HepG2 (cell line): ENCODE measurements at regions not wholly inside any gene's neighbourhood (a gene's known extent, or its start where the extent isn't known, plus 50 kb on each side); places are given as distances from the start of the nearest gene placed in this dataset.

Experiments
- ATAC-seq: fragments of 200-7000 bp; cut with Tn5 transposase; 3 replicates; pipeline ENCODE4 v1.9.1; 2020; ENCODE audit warnings: mild to moderate bottlenecking, moderate library complexity
- BruUV-seq: library from RNA; stranded (reverse); fragments of 400-500 nt; replicated peaks from 2 replicates; lab custom pipeline; 2021; lab: Mats Ljungman, UMichigan
- CTCF ChIA-PET: fragments of 300-600 bp; formaldehyde crosslinking; extraction: SDS; loops from one replicate; lab custom pipeline; 2021; ENCODE audit warnings: low total read pairs, inconsistent platforms, low intra/inter-chr PET ratio; lab: Yijun Ruan, JAX
- POLR2A ChIA-PET: fragments of 350-600 bp; sonication (Branson Sonifier 250); formaldehyde crosslinking; loops from one replicate; lab custom pipeline; 2020; ENCODE audit warnings: antibody characterized with exemption, inconsistent platforms; lab: Yijun Ruan, JAX
- DNase-seq: peaks from one replicate; pipeline ENCODE4 v3.0.0-alpha.2; 2015; ENCODE audit warnings: low spot score
- FAIRE-seq: peaks from 3 replicates; lab custom pipeline; 2011; peaks lifted over from hg19 to GRCh38; lab: Jason Lieb, UNC
- H2AFZ ChIP-seq: one replicate; pipeline ENCODE4 v1.6.1; 2011; ENCODE audit warnings: low read length, inconsistent platforms
- H3K27ac ChIP-seq: fragments of 300-600 bp; 3 replicates; pipeline ENCODE4 v1.8.0; 2011; ENCODE audit warnings: mixed run types, mild to moderate bottlenecking, mixed read lengths, low read length, inconsistent platforms; ENCODE audit not compliant: insufficient read depth; ENCODE audit errors: extremely low read length
- H3K27me3 ChIP-seq, 2 experiments: fragments of 200-600 bp in 1 of 2; 2 replicates in 1 of 2; 3 replicates in 1 of 2; pipeline versions ENCODE4 v1.6.0 to v1.8.0; 2011; ENCODE audit warnings: low read length in 2 of 2, mild to moderate bottlenecking in 2 of 2, moderate library complexity in 2 of 2, inconsistent platforms in 1 of 2; ENCODE audit not compliant: insufficient read depth in 2 of 2, control insufficient read depth in 1 of 2
- H3K36me3 ChIP-seq, 2 experiments: fragments of 200-600 bp in 1 of 2; replicated peaks in 1 of 2; 2 replicates in 1 of 2; 3 replicates in 1 of 2; pipeline versions ENCODE4 v1.5.1 to v1.8.0; 2011; ENCODE audit warnings: low read length in 2 of 2, inconsistent platforms in 1 of 2; ENCODE audit not compliant: insufficient read depth in 2 of 2, control insufficient read depth in 1 of 2
- H3K4me1 ChIP-seq: 2 replicates; pipeline ENCODE4 v1.5.1; 2012; ENCODE audit warnings: low read length, inconsistent platforms; ENCODE audit not compliant: insufficient read depth
- H3K4me2 ChIP-seq: 2 replicates; pipeline ENCODE4 v1.6.0; 2011; ENCODE audit warnings: low read depth, low read length, inconsistent platforms
- H3K4me3 ChIP-seq, 3 experiments: fragments of 200-600 bp in 1 of 3; sonication (generic), shearing (Covaris generic) in 1 of 3; replicated peaks in 1 of 3; 2 replicates each; pipeline ENCODE4 v1.5.1; 2011 to 2016; ENCODE audit warnings: low read length in 3 of 3, inconsistent platforms in 2 of 3, low read depth in 2 of 3, mild to moderate bottlenecking in 2 of 3, control low read depth in 1 of 3, mixed read lengths in 1 of 3; ENCODE audit not compliant: insufficient read depth in 1 of 3
- H3K79me2 ChIP-seq: one replicate; pipeline ENCODE4 v1.6.1; 2011; ENCODE audit warnings: low read length, inconsistent platforms; ENCODE audit not compliant: insufficient read depth
- H3K9ac ChIP-seq: 2 replicates; pipeline ENCODE4 v1.6.0; 2011; ENCODE audit warnings: mild to moderate bottlenecking, low read depth, low read length, inconsistent platforms; ENCODE audit not compliant: insufficient read depth
- H3K9me3 ChIP-seq: 2 replicates; pipeline ENCODE4 v1.5.1; 2012; ENCODE audit warnings: mild to moderate bottlenecking, low read length
- H4K20me1 ChIP-seq: 2 replicates; pipeline ENCODE4 v1.6.0; 2011; ENCODE audit warnings: inconsistent platforms, mild to moderate bottlenecking, low read length, moderate library complexity; ENCODE audit not compliant: insufficient read depth
- ATF6 ChIP-seq: sonication (generic); formaldehyde crosslinking; conservative IDR thresholded peaks from 2 replicates; pipeline ENCODE4 v1.4.0; 2020; ENCODE audit warnings: missing genetic modification reagents
- DNMT3B ChIP-seq: conservative IDR thresholded peaks from 2 replicates; pipeline ENCODE4 v1.6.1; 2016; ENCODE audit warnings: missing biosample characterization, control low read depth
- HNF1A ChIP-seq, 2 experiments: sonication (generic) in 1 of 2; formaldehyde crosslinking in 1 of 2; IDR thresholded peaks; 2 replicates each; pipeline versions ENCODE4 v1.4.0 to v1.6.1; 2016 to 2020; ENCODE audit warnings: borderline replicate concordance in 1 of 2, low read depth in 1 of 2, mild to moderate bottlenecking in 1 of 2, missing genetic modification reagents in 1 of 2
- NONO ChIP-seq, 2 experiments: fragments of 450-650 bp in 1 of 2; sonication (generic) in 1 of 2; formaldehyde crosslinking in 1 of 2; IDR thresholded peaks in 1 of 2; conservative IDR thresholded peaks in 1 of 2; 2 replicates each; pipeline versions ENCODE4 v1.6.1 to v1.8.0; 2017 to 2022; ENCODE audit warnings: mild to moderate bottlenecking in 1 of 2, missing genetic modification reagents in 1 of 2, moderate library complexity in 1 of 2
- RARG ChIP-seq: sonication (generic); formaldehyde crosslinking; IDR thresholded peaks from 2 replicates; pipeline ENCODE4 v1.4.0; 2020; ENCODE audit warnings: low read depth, mild to moderate bottlenecking, missing genetic modification reagents
- ZBTB25 ChIP-seq: IDR thresholded peaks from 2 replicates; pipeline ENCODE4 v1.6.1; 2018; ENCODE audit warnings: missing genetic modification reagents
- ZBTB37 ChIP-seq: sonication (generic); formaldehyde crosslinking; IDR thresholded peaks from 2 replicates; pipeline ENCODE4 v1.4.0; 2020; ENCODE audit warnings: mild to moderate bottlenecking, missing genetic modification reagents
- ZBTB38 ChIP-seq: sonication (generic); formaldehyde crosslinking; IDR thresholded peaks from 2 replicates; pipeline ENCODE4 v1.5.1; 2020; ENCODE audit warnings: mild to moderate bottlenecking, missing genetic modification reagents
- ZFX ChIP-seq: sonication (generic); formaldehyde crosslinking; IDR thresholded peaks from 2 replicates; pipeline ENCODE4 v1.4.0; 2020; ENCODE audit warnings: mild to moderate bottlenecking, low read depth, missing genetic modification reagents, moderate library complexity
- ZIK1 ChIP-seq: sonication (generic); formaldehyde crosslinking; IDR thresholded peaks from 2 replicates; pipeline ENCODE4 v1.5.0; 2020; ENCODE audit warnings: mild to moderate bottlenecking, low read depth, missing genetic modification reagents, borderline replicate concordance
- ZNF367 ChIP-seq: sonication (generic); formaldehyde crosslinking; IDR thresholded peaks from 2 replicates; pipeline ENCODE4 v1.4.0; 2020; ENCODE audit warnings: missing genetic modification reagents, borderline replicate concordance
- ZNF446 ChIP-seq: sonication (generic); formaldehyde crosslinking; IDR thresholded peaks from 2 replicates; pipeline ENCODE4 v1.5.0; 2020; ENCODE audit warnings: mild to moderate bottlenecking, missing genetic modification reagents
- ZNF598 ChIP-seq: sonication (generic); formaldehyde crosslinking; IDR thresholded peaks from 2 replicates; pipeline ENCODE4 v1.5.1; 2020; ENCODE audit warnings: mild to moderate bottlenecking, missing genetic modification reagents, borderline replicate concordance
- ZNF790 ChIP-seq: sonication (generic); formaldehyde crosslinking; IDR thresholded peaks from 2 replicates; pipeline ENCODE4 v1.8.0; 2022; ENCODE audit warnings: missing genetic modification reagents, mild to moderate bottlenecking, borderline replicate concordance
- WGBS: methylation state at CpG from one replicate; pipeline ENCODE4 v1.1.6; 2017; ENCODE audit warnings: low lambda C conversion rate; 5-methylcytosine and 5-hydroxymethylcytosine counted together
- in situ Hi-C: cut with HindIII; loops from 2 replicates; pipeline ENCODE4 v1.10.0; 2017; ENCODE audit warnings: low pct_unique_long_range_greater_than_20kb; ENCODE audit not compliant: extremely low pct_ligation_motif_present
- intact Hi-C: fragments of 100-400 bp; cut with micrococcal nuclease; formaldehyde crosslinking; loops from one replicate; pipeline ENCODE4 v1.10.0; 2022; ENCODE audit not compliant: unreplicated experiment

GRCh38 chr12:112686373-112686772 lies 105.2 kb upstream of the RPH3A start (continued):
- TF ChIP-seq ZNF598 = no peak

GRCh38 chr12:112694065-112694464 lies 97.5 kb upstream of the RPH3A start:
- H3K9ac ChIP-seq = no peak overlapping the region
- ChIA-PET POLR2A (no interaction called here), CTCF (no interaction called here)
- no peak overlapping the region for H2AFZ ChIP-seq
- no peak overlapping the region for H3K4me2 ChIP-seq
- no peaks in the 10 kb centered on the region for H4K20me1 ChIP-seq
- H3K4me1 ChIP-seq = no peaks in the 10 kb centered on the region
- intact Hi-C loops (no loop called here), in situ Hi-C loops (no loop called here)
- no peak overlapping the region for H3K27ac ChIP-seq
- H3K36me3 ChIP-seq = no peaks in the 10 kb centered on the region
- no peaks in the 10 kb centered on the region for H3K79me2 ChIP-seq
- no peak overlapping the region for H3K4me3 ChIP-seq
- no peak for DNase-seq
- 10% methylated on average over 9 of the region's 9 CpGs for WGBS
- no peak for FAIRE-seq
- no peak for ATAC-seq
- no TSS peak for BruUV-seq
- H3K9me3 ChIP-seq = no peaks in the 10 kb centered on the region
- H3K27me3 ChIP-seq = peaks cover 0 to 8% of the 10 kb centered on the region in 2 experiments; a peak in 2 of 5 replicates
- no peak for TF ChIP-seq ZNF790 (CRISPR knock-in tag)
- no peak for TF ChIP-seq ZNF446 (CRISPR knock-in tag)
- no peak for TF ChIP-seq NONO (IDR thresholded peaks at IDR 0.05)
- no peak for TF ChIP-seq NONO (CRISPR knock-in tag; conservative IDR thresholded peaks at IDR 0.05)
- no peak for TF ChIP-seq HNF1A (IDR thresholded peaks at IDR 0.05; ENCODE audit: low read depth)
- no peak for TF ChIP-seq HNF1A (CRISPR knock-in tag; IDR thresholded peaks at IDR 0.05; ENCODE audit: borderline replicate concordance)
- TF ChIP-seq ZNF367 (CRISPR knock-in tag) = no peak
- no peak for TF ChIP-seq ZBTB38 (CRISPR knock-in tag)
- TF ChIP-seq DNMT3B = no peak
- no peak for TF ChIP-seq RARG (CRISPR knock-in tag)
- TF ChIP-seq ZBTB25 (CRISPR knock-in tag) = no peak
- TF ChIP-seq ZBTB37 (CRISPR knock-in tag) = no peak
- no peak for TF ChIP-seq ZIK1 (CRISPR knock-in tag)
- TF ChIP-seq ATF6 (CRISPR knock-in tag) = no peak
- no peak for TF ChIP-seq ZFX (CRISPR knock-in tag)
